Ureter (tissue), 1 donor: ENCODE measurements at regions not wholly inside any gene's neighbourhood (a gene's known extent, or its start where the extent isn't known, plus 50 kb on each side); places are given as distances from the start of the nearest gene placed in this dataset.

Experiments used
- DNase-seq: peaks from one replicate; pipeline ENCODE4 v3.0.0-alpha.2; 2020; ENCODE audit warnings: low spot score
- donor health status: DM: yes; HTN: yes; CAD: no.

DNA sequence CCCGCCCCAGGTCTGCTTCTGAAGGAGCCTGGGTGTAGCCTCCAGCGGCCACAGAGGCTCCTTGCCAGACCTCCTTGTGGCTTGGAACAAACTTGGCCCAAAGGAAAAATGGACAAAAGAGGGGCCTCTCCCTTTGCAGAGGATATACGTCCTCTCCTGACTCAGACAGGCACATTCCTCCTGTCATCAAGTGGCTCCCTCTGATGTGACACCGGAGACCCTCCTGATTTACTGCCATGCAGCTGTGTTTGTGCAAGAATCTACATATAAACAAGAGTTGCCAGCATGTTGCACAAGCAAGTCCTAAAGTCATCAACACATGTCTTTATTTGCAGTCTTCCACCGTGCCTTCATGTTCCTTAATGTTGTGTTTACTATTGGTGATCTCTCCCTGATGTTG is 54.1 kb upstream of the F3 start:
- no peak for DNase-seq

DNA sequence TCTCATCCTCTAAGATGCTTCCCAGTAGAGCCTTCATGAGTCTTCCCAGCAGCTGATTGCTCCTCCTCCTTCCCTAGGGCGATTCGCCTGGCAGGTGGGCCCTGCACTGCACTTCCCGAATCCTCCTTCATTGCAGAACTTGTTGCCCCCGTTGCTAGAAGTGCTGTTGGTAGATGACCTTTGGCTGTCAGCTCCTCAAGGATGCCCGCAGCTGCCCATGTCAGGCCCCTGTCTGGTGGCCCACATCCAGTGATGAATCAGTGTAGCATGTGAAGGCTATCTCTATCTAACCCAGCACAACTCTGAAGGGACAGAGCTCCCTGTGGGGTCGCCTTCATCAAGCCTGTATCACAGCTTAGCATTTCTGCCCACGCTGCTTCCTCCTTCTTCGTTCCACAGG is 52.1 kb upstream of the F3 start:
- no peak for DNase-seq

DNA sequence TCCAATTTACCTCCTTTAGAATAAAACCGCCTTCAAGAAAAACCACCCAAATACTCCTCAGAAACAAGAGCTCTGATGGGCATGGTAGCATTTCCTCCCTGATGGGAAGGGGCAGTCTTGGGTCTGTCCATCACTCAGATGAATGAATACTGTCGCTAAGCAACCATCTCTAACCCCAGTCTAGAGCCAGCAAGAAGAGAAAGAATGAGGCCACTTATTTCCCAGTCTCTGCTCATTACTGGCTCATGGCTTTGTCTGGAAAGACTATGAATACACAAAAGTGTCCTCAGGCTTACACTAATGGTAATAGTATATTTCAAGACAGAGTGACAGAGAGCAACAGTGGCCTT is 51.0 kb upstream of the F3 start:
- no peak for DNase-seq

DNA sequence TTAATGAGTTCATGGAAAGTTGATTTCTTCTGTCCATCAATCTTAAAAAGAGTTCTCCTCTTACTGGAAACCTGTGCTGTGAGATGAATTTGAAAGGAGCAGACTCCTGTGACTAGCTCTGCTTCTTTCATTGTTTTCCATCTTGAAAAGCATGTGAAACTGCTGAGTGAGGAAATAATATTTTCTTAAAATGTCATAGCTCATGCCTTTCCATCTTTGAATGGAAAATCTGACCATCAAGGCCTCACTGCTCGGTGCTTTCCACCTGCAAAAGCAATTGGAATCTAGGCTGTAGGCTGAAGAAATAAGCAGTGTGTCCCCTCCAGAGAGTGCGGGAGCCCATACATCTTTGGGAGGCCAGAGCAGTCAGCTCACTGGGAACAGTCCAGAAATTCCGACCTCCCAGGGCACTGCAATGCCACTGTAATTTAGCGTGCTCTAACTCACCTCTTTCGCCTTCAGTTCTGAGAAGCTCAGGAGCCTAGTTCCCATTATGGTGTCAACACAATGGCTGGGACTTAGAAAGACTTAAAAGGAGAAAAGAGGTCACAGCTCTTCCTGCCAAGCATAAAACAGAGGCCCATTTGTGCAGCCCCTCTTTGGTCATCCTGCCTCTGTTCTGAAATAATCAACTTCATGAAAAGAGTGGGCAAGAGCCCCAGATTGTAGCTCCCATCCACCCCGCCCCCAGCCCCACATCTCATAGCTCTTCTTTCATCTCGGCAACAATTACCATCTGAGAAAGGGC is 50.4 kb upstream of the F3 start:
- no peak for DNase-seq
